WTC11 (cell line): ENCODE measurements at regions not wholly inside any gene's neighbourhood (a gene's known extent, or its start where the extent isn't known, plus 50 kb on each side); places are given as distances from the start of the nearest gene placed in this dataset.

Experiments
- ATAC-seq: fragments of 200-7000 bp; cut with Tn5 transposase; 2 replicates; pipeline ENCODE4 v1.10.0; 2021; ENCODE audit warnings: mild to moderate bottlenecking, moderate library complexity
- CTCF ChIA-PET: fragments of 300-600 bp; sonication (Branson Sonifier 250); formaldehyde crosslinking; loops from one replicate; lab custom pipeline; 2021; ENCODE audit warnings: antibody characterized with exemption; lab: Charles Lee
- POLR2A ChIA-PET: fragments of 350-600 bp; sonication (Branson Sonifier 250); formaldehyde crosslinking; loops from one replicate; lab custom pipeline; 2021; ENCODE audit warnings: antibody characterized with exemption; lab: Charles Lee
- DNase-seq: peaks from one replicate; pipeline ENCODE4 v3.0.0; 2021; ENCODE audit warnings: low spot score
- H3K27ac Mint-ChIP-seq: 2 replicates; pipeline ENCODE4 v1.8.0; 2021; ENCODE audit warnings: mixed read lengths
- H3K27me3 Mint-ChIP-seq: 2 replicates; pipeline ENCODE4 v1.8.0; 2021; ENCODE audit warnings: low read depth, mild to moderate bottlenecking, moderate library complexity, mixed read lengths
- H3K36me3 Mint-ChIP-seq: 2 replicates; pipeline ENCODE4 v1.8.0; 2021; ENCODE audit warnings: mixed read lengths
- H3K4me1 Mint-ChIP-seq: 2 replicates; pipeline ENCODE4 v1.8.0; 2022; ENCODE audit warnings: mixed read lengths
- H3K4me3 Mint-ChIP-seq: 2 replicates; pipeline ENCODE4 v1.8.0; 2021; ENCODE audit warnings: mild to moderate bottlenecking, moderate library complexity, mixed read lengths
- H3K9me3 Mint-ChIP-seq: 2 replicates; pipeline ENCODE4 v1.8.0; 2021; ENCODE audit warnings: mixed read lengths
- ARID4B ChIP-seq: sonication (generic); formaldehyde crosslinking; IDR thresholded peaks from 2 replicates; pipeline ENCODE4 v1.8.0; 2023; ENCODE audit warnings: missing genetic modification reagents, mild to moderate bottlenecking, borderline replicate concordance
- ATF1 ChIP-seq: sonication (generic); formaldehyde crosslinking; IDR thresholded peaks from 2 replicates; pipeline ENCODE4 v1.8.1; 2023; ENCODE audit warnings: mild to moderate bottlenecking, moderate library complexity, missing genetic modification reagents
- ATF6 ChIP-seq: sonication (generic); formaldehyde crosslinking; IDR thresholded peaks from 2 replicates; pipeline ENCODE4 v1.8.1; 2023; ENCODE audit warnings: mild to moderate bottlenecking, missing genetic modification reagents
- CREM ChIP-seq: sonication (generic); formaldehyde crosslinking; IDR thresholded peaks from 2 replicates; pipeline ENCODE4 v1.8.1; 2022; ENCODE audit warnings: mild to moderate bottlenecking, missing genetic modification reagents, moderate library complexity
- CTCF ChIP-seq: fragments of 200-600 bp; IDR thresholded peaks from 2 replicates; pipeline ENCODE4 v1.8.0; 2022; ENCODE audit warnings: antibody characterized with exemption
- ERG ChIP-seq: fragments of 250-450 bp; sonication (Bioruptor Pico); IDR thresholded peaks from 2 replicates; pipeline ENCODE4 v1.8.0; 2021; ENCODE audit warnings: mild to moderate bottlenecking
- ESRRA ChIP-seq: sonication (generic); formaldehyde crosslinking; IDR thresholded peaks from 2 replicates; pipeline ENCODE4 v1.8.1; 2022; ENCODE audit warnings: mild to moderate bottlenecking, missing genetic modification reagents, borderline replicate concordance
- GABPB1 ChIP-seq: sonication (generic); formaldehyde crosslinking; IDR thresholded peaks from 2 replicates; pipeline ENCODE4 v1.8.1; 2023; ENCODE audit warnings: mild to moderate bottlenecking, missing genetic modification reagents
- IRF1 ChIP-seq: sonication (generic); formaldehyde crosslinking; IDR thresholded peaks from 2 replicates; pipeline ENCODE4 v1.8.0; 2023; ENCODE audit warnings: missing genetic modification reagents
- MYBL2 ChIP-seq: sonication (generic); formaldehyde crosslinking; IDR thresholded peaks from 2 replicates; pipeline ENCODE4 v1.8.1; 2023; ENCODE audit warnings: mild to moderate bottlenecking, moderate library complexity, missing genetic modification reagents
- NFE2L1 ChIP-seq: sonication (generic); formaldehyde crosslinking; IDR thresholded peaks from 2 replicates; pipeline ENCODE4 v1.8.1; 2023; ENCODE audit warnings: missing genetic modification reagents
- PRDM15 ChIP-seq: sonication (generic); formaldehyde crosslinking; IDR thresholded peaks from 2 replicates; pipeline ENCODE4 v1.8.0; 2022; ENCODE audit warnings: missing genetic modification reagents
- PRRX2 ChIP-seq: fragments of 250-450 bp; sonication (Bioruptor Pico); IDR thresholded peaks from 2 replicates; pipeline ENCODE4 v1.8.0; 2021; ENCODE audit warnings: mild to moderate bottlenecking
- SMAD4 ChIP-seq: sonication (generic); formaldehyde crosslinking; IDR thresholded peaks from 2 replicates; pipeline ENCODE4 v1.8.0; 2022; ENCODE audit warnings: mild to moderate bottlenecking, missing genetic modification reagents
- SOX15 ChIP-seq: fragments of 250-450 bp; sonication (Bioruptor Pico); IDR thresholded peaks from 2 replicates; pipeline ENCODE4 v1.9.0; 2021; ENCODE audit warnings: mild to moderate bottlenecking
- TCF7 ChIP-seq: sonication (generic); formaldehyde crosslinking; IDR thresholded peaks from 2 replicates; pipeline ENCODE4 v1.8.0; 2022; ENCODE audit warnings: mild to moderate bottlenecking, low read depth, missing genetic modification reagents, moderate library complexity
- ZNF532 ChIP-seq: fragments of 250-450 bp; sonication (Bioruptor Pico); IDR thresholded peaks from 2 replicates; pipeline ENCODE4 v1.9.0; 2021; ENCODE audit warnings: mild to moderate bottlenecking, borderline replicate concordance

GRCh38 chr1:87182611-87183010, 146.1 kb upstream of the LMO4 start:
- ChIA-PET POLR2A (no interaction called here), CTCF (no interaction called here)
- no peaks in the 10 kb centered on the region for H3K36me3 Mint-ChIP-seq
- no peak overlapping the region for H3K27ac Mint-ChIP-seq
- H3K4me1 Mint-ChIP-seq, result no peaks in the 10 kb centered on the region
- no peaks in the 10 kb centered on the region for H3K9me3 Mint-ChIP-seq
- H3K27me3 Mint-ChIP-seq, result no peaks in the 10 kb centered on the region; the same call in 1 of the 2 replicates
- no peak for DNase-seq
- TF ChIP-seq ZNF532 (CRISPR knock-in tag) (no peak), SOX15 (CRISPR knock-in tag) (no peak), CREM (CRISPR knock-in tag) (no peak), CTCF (no peak), NFE2L1 (CRISPR knock-in tag) (no peak), PRRX2 (no peak), TCF7 (CRISPR knock-in tag) (no peak), SMAD4 (no peak), ESRRA (no peak), GABPB1 (CRISPR knock-in tag) (no peak), IRF1 (CRISPR knock-in tag) (no peak), MYBL2 (no peak), ERG (CRISPR knock-in tag) (no peak)
- TF ChIP-seq, all 79 proteins: peak for 0
- no peak for ATAC-seq
- no peak overlapping the region for H3K4me3 Mint-ChIP-seq

- CTCF ChIA-PET, result no interaction called here
- H3K9me3 Mint-ChIP-seq, result no peaks in the 10 kb centered on the region
- POLR2A ChIA-PET, result no interaction called here
- DNase-seq, result no peak
- ATAC-seq, result no peak
- no peak overlapping the region for H3K27ac Mint-ChIP-seq
- no peaks in the 10 kb centered on the region for H3K36me3 Mint-ChIP-seq
- no peak overlapping the region for H3K4me3 Mint-ChIP-seq
- H3K4me1 Mint-ChIP-seq, result peaks cover 9% of the 10 kb centered on the region
- no peaks in the 10 kb centered on the region; the same call in 1 of the 2 replicates for H3K27me3 Mint-ChIP-seq
- TF ChIP-seq PRDM15, result no peak
- no peak for TF ChIP-seq ARID4B (CRISPR knock-in tag)
- TF ChIP-seq ATF6 (CRISPR knock-in tag), result no peak
- no peak for TF ChIP-seq ATF1 (CRISPR knock-in tag)
Measured at GRCh38 chr1:87185077-87185476, 143.6 kb upstream of the LMO4 start.
